HS-5 (cell line): ENCODE measurements at regions not wholly inside any gene's neighbourhood (a gene's known extent, or its start where the extent isn't known, plus 50 kb on each side); places are given as distances from the start of the nearest gene placed in this dataset.
A peak's percentile ranks its signal among the peaks of the same experiment; 100 is the strongest.
"Not testable (repeated sequence)": the region's sequence is repeated elsewhere in the genome, so short reads cannot be mapped to it uniquely, and the experiment has no call there.

Experiments used
- DNase-seq: peaks from one replicate; pipeline ENCODE4 v3.0.0-alpha.2; 2012; ENCODE audit warnings: low read depth

DNA sequence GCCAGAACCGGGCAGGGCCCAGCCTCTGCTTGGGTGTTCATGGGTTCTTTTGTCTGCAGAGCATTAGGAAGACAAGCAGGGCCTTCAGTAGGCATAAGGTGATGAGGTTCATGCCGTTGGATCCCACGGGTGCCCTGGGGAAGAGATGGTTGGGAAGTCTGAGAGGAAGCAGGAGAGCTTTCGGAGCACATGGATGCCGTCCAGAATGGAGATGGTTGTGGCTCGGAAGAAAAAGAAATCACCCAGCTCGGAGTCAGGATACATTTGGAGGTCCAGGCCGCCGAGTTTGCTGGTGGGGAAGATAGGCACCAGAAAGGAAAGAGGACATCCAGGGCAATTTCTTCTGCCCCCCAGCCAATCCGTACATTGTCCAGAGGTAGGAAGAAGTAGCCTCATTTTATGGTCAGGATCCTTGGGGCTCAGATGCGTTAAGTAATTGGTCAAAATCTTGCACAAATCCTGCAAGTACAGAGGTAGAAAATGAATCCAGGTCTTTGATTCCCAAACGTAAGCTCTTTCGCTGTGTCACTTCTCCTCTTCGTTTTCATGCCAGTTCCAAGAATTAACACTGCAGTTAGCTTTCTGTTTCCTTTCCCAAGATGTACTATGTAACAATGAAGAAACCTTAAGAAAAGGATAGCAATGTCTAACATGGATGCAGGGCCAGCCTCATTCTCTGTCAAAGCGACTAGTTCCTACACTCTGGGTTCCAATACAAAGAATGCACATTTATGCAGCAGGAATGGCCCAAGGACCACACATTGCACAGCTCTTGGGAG, 147.8 kb upstream of the KLF6 start:
- DNase-seq, result no peak

DNA sequence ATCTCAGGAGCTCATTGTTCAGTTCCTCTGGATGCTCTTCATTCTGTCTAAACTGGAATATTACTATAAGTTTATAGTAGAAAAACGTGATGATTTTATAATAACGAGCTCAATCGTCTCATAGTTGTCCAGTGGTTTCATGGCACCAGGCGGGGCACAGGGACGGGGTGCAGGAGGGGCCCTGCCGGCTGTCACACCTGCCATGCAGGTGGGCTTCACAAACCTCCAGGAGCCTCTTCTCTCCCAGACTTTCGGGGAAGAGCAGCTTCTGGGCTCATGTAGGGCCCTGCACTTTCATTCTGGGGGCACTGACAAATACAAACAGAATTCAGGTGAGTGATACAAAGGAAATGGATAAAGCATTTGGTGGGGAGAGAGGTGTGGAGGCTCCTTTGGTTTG, 146.9 kb upstream of the KLF6 start:
- DNase-seq, result no peak

DNA sequence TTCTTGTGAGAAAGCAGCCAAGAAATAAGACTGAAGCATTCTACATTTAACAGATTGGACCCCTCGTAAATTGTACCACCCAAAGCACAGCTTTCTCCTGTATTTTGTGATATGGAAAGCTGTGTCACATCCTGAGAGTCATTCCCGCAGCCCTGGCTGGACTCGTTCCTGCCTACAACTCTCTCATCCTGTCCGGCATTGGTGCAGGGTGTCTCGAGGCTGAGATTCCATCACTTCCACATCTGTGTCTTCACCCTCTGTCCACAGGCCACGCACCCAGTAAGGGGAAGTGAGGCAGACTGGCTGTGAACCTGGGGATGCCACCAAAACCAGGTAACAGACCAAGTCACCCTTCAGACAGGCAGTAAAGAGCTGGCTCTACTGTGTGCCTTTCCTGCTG, 146.2 kb upstream of the KLF6 start:
- DNase-seq, result no peak

DNA sequence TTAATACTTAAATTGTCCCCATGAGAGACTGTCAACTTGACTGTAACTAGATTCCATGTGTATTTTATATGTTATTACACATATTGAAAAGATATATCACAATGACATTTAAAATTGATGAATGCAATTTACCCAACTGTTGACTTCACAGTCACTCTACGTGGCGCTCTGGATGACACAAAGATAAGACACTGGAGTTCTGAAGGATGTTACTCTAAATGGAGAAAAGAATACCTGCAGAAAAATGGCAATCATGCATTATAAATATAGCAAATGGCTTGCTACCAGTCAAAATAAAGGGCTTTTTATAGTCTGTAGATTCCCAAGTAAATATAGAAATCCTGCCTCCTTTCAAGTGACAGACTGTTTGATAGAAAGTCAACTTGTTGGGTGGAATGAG, 143.6 kb upstream of the KLF6 start:
- DNase-seq, result no peak

DNA sequence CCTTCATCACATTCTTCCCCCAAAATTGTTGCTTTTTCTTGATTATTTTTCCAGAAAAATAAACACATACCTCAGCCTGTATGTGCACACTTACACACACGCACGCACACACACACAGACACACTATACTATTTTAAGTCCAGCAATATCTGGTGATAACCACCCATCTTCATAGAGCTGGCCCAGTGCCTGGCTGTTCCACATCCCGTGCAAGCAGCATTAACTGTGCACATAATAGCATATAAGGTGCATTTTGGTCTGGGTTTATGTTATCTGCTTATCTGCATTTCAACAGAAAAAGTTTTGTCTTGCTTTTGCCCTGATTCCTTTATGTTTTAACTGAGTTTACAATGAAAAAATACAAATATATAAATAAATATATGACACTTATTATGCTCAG, 143.1 kb upstream of the KLF6 start:
- DNase-seq, result no peak

DNA sequence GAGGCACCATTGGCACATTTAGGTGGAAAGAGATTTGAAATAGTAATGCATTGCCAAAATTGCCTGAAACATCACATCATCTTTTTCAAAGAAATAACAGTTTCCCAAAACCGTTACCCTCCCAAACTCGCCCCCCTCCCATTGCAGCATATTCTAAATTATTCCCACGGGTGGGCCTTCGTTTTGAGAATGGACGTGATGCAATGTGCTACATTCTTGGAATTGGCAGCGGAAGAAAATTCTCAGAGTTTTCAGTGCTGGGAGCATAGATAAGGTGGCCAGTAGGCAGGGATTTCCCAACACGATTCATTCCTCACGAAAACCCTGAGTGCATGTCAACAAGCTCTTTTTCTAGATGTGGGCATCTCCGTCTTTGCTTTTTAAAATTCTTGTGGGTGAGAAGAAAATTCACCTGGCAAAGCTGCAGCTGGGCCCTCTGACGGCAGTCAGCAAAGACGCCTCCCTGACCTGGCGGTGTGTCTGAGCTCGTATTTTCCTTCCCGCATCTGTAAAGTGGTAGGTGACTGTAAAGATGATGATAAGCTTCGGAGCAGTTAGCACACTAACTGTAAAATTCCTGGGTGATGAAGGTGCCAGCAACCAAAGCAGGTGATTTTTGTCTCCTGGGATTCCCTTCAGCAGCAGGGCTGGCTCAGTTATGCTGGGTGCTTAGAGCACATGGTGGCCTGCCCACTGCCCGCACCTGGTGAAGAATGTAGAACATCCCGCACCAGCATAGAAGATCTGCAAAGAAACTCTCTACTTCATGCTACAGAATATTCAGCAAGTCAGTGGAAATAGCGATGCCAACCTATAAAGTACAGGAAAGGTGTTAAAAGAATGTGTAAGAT, 141.9 kb upstream of the KLF6 start:
- DNase-seq, result no peak

DNA sequence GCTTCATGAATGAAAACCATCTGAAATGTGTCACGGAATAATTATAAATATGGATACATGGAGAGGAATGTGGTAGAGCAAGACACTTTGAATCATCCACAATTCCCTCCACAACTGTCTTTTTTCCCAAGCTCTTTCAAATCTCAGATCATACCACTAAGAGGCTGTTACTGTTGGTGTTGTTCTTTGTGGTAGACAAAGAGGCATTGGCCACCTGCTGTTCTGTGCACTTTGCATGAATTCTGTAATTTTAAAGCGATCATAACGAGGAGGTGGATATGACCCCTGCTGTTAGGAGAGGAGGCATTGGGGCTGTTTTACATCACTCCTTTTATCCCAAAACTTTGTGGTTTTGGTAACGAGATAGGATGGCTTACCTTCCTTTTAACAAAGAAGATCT, 141.2 kb upstream of the KLF6 start:
- DNase-seq, result no peak

DNA sequence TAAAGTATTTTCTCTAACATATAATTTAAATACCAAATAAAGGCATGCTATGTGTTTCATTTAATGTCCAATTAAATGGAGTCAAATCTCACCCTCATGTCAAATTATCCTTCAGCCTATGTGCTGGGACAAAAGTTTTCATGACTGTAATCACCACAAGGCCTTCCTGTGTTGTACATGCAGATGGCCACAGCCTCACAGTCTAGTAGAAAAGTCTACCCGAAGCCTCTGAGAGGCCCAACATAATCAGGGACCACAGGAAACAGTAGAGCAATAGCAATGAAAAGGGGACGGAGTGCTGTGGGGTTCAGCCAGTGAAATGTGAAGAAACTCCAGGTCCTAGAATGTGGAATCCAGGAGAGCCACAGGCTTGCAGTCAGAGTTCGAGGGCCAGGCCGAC, 140.2 kb upstream of the KLF6 start:
- DNase-seq, result no peak

DNA sequence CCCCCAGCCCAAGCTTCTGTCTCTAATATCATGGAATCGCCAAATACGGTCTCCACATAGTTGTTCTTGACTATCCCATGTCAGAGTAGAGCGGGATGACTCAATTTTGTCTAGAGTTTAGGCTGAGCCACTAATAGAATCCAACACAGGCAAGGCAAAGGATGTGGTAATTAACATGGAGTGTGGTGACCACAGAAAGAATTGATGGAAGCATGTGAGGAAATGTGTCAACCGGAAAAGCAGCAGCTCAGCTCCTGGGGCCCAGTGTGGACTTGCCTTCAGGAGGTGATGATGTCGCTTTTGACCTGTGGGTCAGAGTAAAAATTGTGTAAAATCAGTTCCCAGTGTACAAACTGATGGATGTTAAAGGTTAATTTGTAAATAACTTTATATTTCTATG, 139.3 kb upstream of the KLF6 start:
- peak; percentile 63 for DNase-seq

DNA sequence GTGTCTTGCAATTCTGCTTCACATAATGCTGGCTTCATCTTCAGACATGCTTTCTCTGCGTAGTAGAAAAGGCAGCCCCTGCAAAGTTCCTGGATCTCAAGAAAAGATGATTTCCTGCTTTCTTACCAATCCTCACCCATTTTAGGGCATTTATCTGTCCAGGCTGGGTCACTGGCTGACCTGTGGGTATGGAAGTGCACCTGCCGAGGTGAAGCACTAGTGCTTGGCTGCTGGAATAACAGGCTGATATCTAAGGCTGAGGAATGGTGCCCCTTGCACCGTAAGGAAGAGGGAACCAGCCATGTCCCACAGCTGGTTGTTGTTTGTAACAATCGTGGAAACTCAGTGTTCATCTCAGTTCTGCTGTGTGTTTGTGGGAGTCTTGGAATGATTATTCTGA, 138.0 kb upstream of the KLF6 start:
- DNase-seq, result no peak

DNA sequence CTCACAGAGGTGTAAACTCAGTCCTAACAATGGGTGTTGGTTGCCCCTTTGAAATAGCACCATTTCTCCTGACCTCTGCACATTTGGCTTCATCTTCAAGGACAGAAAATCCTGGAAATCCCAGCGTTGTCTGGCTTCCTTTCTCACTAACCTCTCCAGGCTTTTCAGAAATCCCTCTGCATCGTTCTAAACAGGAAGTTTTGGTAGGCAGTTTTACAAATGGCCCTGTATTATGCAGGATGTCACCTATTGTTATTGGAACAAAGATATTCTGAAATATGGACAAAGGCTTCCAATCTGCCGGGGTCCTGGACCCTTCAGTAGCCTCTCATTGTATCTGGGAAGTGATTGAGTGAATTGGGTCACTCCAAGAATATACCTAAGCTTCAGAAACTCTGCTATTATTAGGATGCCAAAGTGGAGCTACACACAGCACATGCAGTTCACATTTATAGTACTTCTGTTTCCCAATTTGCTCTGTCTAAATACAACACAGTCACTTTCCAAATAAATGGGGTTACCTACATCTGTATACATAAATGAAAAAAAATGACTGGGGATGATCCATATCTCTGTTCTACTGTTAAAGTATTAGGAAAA, 134.8 kb upstream of the KLF6 start:
- DNase-seq, result no peak

DNA sequence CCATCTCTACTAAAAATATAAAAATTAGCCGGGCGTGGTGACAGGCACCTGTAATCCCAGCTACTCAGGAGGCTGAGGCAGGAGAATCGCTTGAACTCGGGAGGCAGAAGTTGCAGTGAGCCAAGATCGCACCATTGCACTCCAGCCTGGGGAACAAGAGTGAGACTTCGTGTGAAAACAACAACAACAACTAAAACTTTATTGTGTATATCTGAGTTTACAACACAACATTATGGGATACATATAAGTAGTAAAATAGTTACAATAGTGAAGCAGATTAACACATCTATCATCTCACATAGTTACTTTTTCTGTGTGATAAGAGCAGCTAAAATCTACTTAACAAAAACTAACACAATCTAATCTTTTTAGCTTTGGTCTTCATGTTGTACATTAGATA, 132.4 kb upstream of the KLF6 start:
- not testable (repeated sequence) for DNase-seq

DNA sequence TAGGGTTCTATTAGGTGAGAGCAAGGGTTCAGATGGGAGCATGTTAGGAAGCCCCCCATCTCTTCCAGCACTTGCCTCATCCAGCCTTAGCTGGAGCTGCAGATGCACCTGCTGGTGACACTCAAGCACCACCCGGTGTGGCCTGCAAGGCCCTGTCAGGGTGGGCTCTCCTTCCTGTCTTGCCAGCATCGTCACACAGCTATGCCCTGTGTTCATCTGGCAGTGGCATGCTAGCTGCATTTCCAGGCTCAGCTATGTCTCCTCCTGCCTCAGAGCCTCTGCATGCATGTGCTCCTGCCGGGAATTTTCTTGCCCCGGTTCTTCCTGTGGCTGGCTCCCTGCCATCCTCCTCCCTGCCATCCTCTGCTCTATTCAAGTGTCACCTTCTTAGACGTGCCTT, 129.7 kb upstream of the KLF6 start:
- DNase-seq, result no peak

DNA sequence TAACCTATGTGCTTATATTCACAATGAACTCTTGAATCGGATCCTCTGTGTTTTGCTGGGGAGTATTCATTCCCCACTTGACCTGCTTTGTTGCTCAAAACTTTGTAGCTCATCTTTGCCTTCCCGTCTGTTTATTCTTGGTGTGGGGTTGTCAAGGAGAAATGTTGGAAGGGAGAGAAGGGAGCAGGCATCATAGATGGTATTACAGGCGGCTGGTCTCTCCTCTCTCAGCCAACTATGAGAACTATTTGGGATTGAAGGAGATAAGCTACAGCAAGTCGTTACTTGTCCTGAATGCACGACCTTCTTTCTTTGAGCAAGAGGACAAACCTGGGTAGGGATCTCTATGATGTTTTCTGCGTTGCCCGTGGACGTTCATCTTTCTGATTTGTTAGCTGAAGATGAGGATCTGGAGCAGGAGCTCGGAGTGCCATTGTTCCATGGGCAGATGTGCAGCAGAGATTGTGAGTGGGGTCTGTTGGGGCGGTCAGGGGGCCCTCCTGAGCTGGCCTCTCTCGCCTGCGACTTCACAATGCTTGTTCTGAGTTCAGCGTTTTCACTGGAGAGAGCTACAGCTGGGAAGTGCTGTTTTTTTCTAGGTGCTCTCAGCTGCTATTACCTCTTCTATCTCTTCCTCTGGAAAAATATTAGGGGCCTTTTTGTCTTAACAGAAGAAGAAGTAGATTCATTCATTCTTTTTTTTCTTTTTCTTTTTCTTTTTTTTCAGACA, 126.9 kb upstream of the KLF6 start:
- no peak for DNase-seq

DNA sequence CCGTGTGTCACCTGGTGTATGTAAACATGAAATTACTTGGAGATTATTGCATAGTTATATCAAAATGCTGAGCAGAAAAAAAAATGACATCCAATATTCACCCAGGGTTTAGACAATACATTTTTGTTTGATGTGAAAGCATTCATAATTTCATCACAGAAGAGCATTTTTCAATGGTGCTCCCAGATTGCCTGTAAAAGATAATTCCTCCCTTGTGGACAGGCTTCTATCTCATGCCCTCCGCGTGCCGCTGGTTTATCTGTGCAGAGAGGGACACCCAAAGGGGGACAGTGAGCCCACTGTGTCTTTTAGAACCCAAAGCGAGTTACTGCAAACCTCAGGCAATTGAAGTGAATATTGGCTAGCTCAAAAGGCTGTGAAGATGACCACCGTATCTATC, 126.2 kb upstream of the KLF6 start:
- DNase-seq, result no peak

DNA sequence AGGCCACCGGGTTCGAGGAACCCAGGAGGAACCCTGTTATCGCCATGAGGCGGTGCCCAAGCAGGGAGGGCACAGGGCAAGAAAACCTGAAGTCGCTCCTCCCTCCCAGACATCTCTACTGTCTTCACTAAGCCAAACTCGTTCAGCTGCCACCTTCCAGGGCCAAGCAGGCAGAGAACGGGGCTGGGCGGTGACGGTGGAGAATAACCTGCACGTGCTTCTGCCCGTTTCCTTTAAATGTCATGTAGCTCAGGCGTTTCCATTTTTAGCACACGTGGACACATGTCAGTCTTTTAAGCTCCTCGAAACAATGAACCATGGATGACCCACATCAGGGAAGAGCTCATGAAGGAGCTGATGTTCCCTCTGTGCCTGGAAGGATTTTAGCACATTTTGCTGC, 124.3 kb upstream of the KLF6 start:
- no peak for DNase-seq

DNA sequence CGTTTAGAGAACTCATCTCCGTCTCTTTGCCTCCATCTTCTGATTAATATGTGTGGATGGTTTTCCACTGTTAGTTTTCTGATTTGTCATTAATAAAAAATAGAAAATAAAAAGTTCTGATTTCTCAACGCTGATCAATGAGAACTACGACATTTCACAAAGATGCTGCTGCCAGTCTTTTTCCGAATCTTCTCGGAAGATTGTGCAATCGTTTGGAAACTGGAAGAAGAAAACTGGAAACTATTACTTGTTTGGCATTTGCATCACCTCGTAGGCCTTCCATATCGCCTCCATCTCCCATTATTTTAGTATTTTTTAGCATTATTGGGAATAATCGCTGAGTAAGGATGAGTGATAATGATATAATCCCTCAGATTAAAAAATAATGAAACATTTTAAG, 123.2 kb upstream of the KLF6 start:
- no peak for DNase-seq

DNA sequence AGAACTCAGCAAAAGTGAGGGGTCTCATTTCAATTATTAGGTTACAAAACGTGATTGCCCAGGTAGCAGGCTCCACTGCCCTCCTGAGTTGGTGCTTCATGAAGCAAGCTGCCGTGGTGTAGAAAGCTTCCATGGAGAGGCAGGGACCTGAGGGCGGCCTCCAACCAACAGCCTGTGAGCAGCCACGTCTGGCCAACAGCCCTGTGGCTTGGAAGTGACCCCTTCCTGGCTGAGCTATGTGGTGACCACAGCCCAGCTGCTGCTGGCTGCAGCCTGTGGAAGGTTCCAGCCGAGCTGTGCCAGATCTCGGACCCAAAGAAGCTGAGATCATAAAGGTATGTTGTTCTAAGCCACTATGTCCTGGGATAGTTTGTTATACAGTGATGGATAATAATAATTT, 122.5 kb upstream of the KLF6 start:
- no peak for DNase-seq

DNA sequence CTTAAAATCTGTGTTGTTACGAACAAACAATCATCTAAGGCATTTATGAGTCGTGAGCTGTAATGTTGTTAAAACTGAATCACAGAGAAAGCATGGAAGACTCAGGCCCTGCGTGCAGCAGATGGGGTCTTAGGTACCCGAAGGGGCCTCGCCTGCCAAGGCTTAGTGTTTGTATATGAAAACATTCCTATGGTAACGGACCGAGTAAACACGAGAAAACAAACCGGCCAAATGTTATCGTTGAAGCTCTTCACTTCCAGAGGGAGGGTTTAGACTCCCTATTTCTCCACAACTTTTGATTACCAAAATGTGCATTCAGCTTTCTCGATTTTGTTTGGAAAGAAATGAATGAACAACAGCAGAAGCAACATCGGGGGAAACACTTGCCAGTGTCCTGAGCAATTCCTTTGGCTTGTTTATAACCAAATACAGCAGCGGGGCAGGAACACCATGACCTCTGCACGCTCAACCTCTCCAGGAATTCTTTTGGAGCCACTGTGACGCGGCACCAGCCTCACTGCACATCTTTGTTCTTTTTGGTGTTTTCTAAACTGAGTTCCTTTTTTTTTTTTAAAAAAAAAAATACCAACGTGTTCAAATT, 121.6 kb upstream of the KLF6 start:
- no peak for DNase-seq

DNA sequence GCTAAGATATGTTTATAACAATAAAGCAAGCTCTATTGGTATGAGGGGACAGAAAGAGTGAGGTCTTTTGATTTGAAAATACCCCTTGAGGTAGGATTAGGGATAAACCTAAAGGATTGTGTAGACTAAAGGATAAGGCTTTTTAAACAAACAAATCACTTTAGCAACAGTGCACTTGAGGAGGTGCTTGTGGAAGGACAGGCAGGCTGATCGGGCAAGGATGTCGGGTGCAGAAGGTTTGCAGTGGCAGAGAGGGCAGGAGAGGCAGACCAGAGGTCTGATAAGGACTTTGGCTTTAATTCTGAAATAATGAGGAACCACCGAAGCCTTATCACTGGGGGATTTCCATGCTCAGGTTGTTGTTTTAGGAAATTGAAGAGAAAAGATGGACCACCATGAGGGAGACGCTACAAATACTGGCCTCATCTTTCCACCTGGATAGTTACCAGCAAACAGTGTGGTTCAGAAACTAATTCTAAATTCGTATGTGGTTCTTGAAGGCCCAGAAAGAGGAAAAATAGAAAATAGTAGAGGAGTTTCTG, 119.5 kb upstream of the KLF6 start:
- DNase-seq, result no peak

DNA sequence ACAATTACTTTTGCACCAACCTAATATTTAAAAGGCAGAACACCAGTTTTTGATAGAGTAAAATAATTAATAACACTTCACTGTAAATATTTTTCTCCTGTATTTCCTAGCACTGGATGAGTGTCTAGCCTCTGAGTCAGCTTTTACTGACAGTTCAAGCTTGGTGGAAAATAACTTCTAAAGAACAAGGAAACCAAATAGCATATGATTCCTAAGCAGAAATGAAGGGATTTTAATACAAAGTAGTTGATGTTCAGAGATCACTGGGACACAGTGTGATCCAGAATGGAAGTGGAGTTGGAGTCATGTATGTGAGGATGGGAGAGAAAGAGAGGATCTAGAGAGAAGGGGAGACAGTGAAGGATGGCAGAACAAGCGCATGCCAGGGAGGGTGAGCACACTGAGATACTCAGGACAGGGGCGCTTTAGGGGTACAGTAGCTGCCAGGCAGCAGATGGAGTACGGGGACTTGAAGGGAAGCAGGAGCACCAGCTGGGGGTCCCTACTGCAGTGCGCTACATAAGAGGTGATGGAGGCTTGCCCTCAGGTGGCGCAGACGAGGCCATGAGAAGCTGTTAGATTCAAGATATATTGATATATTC, 117.9 kb upstream of the KLF6 start:
- no peak for DNase-seq
